Upper lobe of left lung (tissue), 6 donors: ENCODE measurements at regions not wholly inside any gene's neighbourhood (a gene's known extent, or its start where the extent isn't known, plus 50 kb on each side); places are given as distances from the start of the nearest gene placed in this dataset.

ENCODE experiments used
- ATAC-seq, 2 donors: fragments of 200-7000 bp; cut with Tn5 transposase; one replicate each; pipeline ENCODE4 v1.9.1; 2022; ENCODE audit warnings: mild to moderate bottlenecking in 2 of 2, moderate library complexity in 2 of 2; ENCODE audit not compliant: low FRiP score in 2 of 2
- DNase-seq, 2 donors: peaks; one replicate each; pipeline ENCODE4 v3.0.0-alpha.2; 2019 to 2020
- H3K27ac ChIP-seq, 4 donors: fragments of 200-600 bp; sonication (generic); one replicate each; pipeline ENCODE4 v1.5.1; 2016 to 2019
- H3K27me3 ChIP-seq, 4 donors: fragments of 200-600 bp; sonication (generic); one replicate each; pipeline ENCODE4 v1.5.1; 2017 to 2019
- H3K36me3 ChIP-seq, 4 donors: fragments of 200-600 bp; sonication (generic); one replicate each; pipeline ENCODE4 v1.5.1; 2016 to 2019
- H3K4me1 ChIP-seq, 4 donors: fragments of 200-600 bp; sonication (generic); one replicate each; pipeline ENCODE4 v1.5.1; 2018 to 2019
- H3K4me3 ChIP-seq, 4 donors: fragments of 200-600 bp; sonication (generic); one replicate each; pipeline ENCODE4 v1.5.1; 2017 to 2019; ENCODE audit warnings: mild to moderate bottlenecking in 2 of 4, moderate library complexity in 1 of 4
- H3K9me3 ChIP-seq, 4 donors: fragments of 200-600 bp; sonication (generic); one replicate each; pipeline ENCODE4 v1.5.1; 2018 to 2019
- CTCF ChIP-seq, 6 experiments: fragments of 450-650 bp in 4 of 6; fragments of 200-600 bp in 2 of 6; sonication (generic) in 2 of 6; IDR thresholded peaks; one replicate each; pipeline ENCODE4 v1.5.1; 2016 to 2019; ENCODE audit warnings: antibody characterized with exemption in 6 of 6
- EP300 ChIP-seq, 4 donors: sonication (generic); formaldehyde crosslinking; IDR thresholded peaks; one replicate each; pipeline ENCODE4 v1.5.1; 2017; ENCODE audit warnings: antibody characterized with exemption in 4 of 4, control low read depth in 2 of 4
- POLR2A ChIP-seq, 4 donors: fragments of 450-650 bp; IDR thresholded peaks; one replicate each; pipeline ENCODE4 v1.5.1; 2016 to 2017; ENCODE audit warnings: antibody characterized with exemption in 4 of 4, mild to moderate bottlenecking in 2 of 4
- POLR2AphosphoS5 ChIP-seq, 2 donors: sonication (generic); formaldehyde crosslinking; IDR thresholded peaks; one replicate each; pipeline ENCODE4 v1.5.1; 2017; ENCODE audit warnings: antibody characterized with exemption in 2 of 2
- WGBS, 2 donors: methylation state at CpG; one replicate each; pipeline ENCODE4 v1.1.5; 2017 to 2018; 5-methylcytosine and 5-hydroxymethylcytosine counted together
- donor health status: DM: no; HTN: no; CAD: no; lungs with moderate emphysema.
- donor health status: DM: no; HTN: yes; CAD: no; lungs with severe emphysema.

GRCh38 chr22:48896766-48897644, 930.7 kb downstream of the BRD1 start:
- H3K36me3 ChIP-seq = no peaks in the 10 kb centered on the region
- DNase-seq = peak in 1 of 2 donors; percentile 17
- H3K27me3 ChIP-seq = no peaks in the 10 kb centered on the region
- no peaks in the 10 kb centered on the region for H3K4me1 ChIP-seq
- ATAC-seq = no peak
- TF ChIP-seq CTCF (IDR thresholded peaks at IDR 0.05) (no peak), POLR2A (IDR thresholded peaks at IDR 0.05) (no peak), EP300 (IDR thresholded peaks at IDR 0.05) (no peak), POLR2AphosphoS5 (IDR thresholded peaks at IDR 0.05) (no peak)
- H3K27ac ChIP-seq = no peak overlapping the region
- WGBS, 2 donors = 74 to 79% methylated on average over 14 to 33 of the region's 33 CpGs
- no peak overlapping the region for H3K4me3 ChIP-seq
- no peaks in the 10 kb centered on the region for H3K9me3 ChIP-seq

GRCh38 chr22:48895831-48896765, 931.6 kb downstream of the BRD1 start:
- no peak overlapping the region for H3K27ac ChIP-seq
- peak in 1 of 2 donors; percentile 11 for DNase-seq
- no peaks in the 10 kb centered on the region for H3K4me1 ChIP-seq
- ATAC-seq = no peak
- TF ChIP-seq CTCF (IDR thresholded peaks at IDR 0.05) = no peak
- no peak for TF ChIP-seq EP300 (IDR thresholded peaks at IDR 0.05)
- no peak for TF ChIP-seq POLR2A (IDR thresholded peaks at IDR 0.05)
- no peak for TF ChIP-seq POLR2AphosphoS5 (IDR thresholded peaks at IDR 0.05)
- peaks cover 0 to 5% (median 0%) of the 10 kb centered on the region in 4 donors for H3K9me3 ChIP-seq
- no peaks in the 10 kb centered on the region for H3K36me3 ChIP-seq
- H3K27me3 ChIP-seq = no peaks in the 10 kb centered on the region
- H3K4me3 ChIP-seq = no peak overlapping the region
- 82 to 91% methylated on average over 20 to 22 of the region's 24 CpGs for WGBS, 2 donors

GRCh38 chr22:48895336-48895735, 932.3 kb downstream of the BRD1 start:
- DNase-seq (no peak), ATAC-seq (no peak)
- H3K27me3 ChIP-seq = no peaks in the 10 kb centered on the region
- TF ChIP-seq POLR2AphosphoS5 (IDR thresholded peaks at IDR 0.05) (no peak), EP300 (IDR thresholded peaks at IDR 0.05) (no peak), CTCF (IDR thresholded peaks at IDR 0.05) (no peak), POLR2A (IDR thresholded peaks at IDR 0.05) (no peak)
- WGBS, 2 donors = 80 to 86% methylated on average over 6 to 9 of the region's 9 CpGs
- H3K4me3 ChIP-seq = no peak overlapping the region
- H3K36me3 ChIP-seq = no peaks in the 10 kb centered on the region
- no peak overlapping the region for H3K27ac ChIP-seq
- H3K9me3 ChIP-seq = peaks cover 0 to 5% (median 0%) of the 10 kb centered on the region in 4 donors
- H3K4me1 ChIP-seq = no peaks in the 10 kb centered on the region

GRCh38 chr22:48894804-48895250, 932.8 kb downstream of the BRD1 start:
- peak in 1 of 2 donors; percentile 12 for DNase-seq
- H3K9me3 ChIP-seq = peaks cover 0 to 5% (median 0%) of the 10 kb centered on the region in 4 donors
- no peak overlapping the region for H3K4me3 ChIP-seq
- H3K4me1 ChIP-seq = no peaks in the 10 kb centered on the region
- no peaks in the 10 kb centered on the region for H3K27me3 ChIP-seq
- no peak overlapping the region for H3K27ac ChIP-seq
- TF ChIP-seq EP300 (IDR thresholded peaks at IDR 0.05) (no peak), POLR2AphosphoS5 (IDR thresholded peaks at IDR 0.05) (no peak), POLR2A (IDR thresholded peaks at IDR 0.05) (no peak), CTCF (IDR thresholded peaks at IDR 0.05) (no peak)
- H3K36me3 ChIP-seq = no peaks in the 10 kb centered on the region
- ATAC-seq = no peak
- WGBS, 2 donors = 89 to 92% methylated on average over 12 to 13 of the region's 14 CpGs
